Activated CD8-positive, alpha-beta memory T cell treated with anti-CD3 and anti-CD28 coated beads, Interleukin-2, amount 10 ng/mL, durations not matched to agents 7 days and 5 days (primary cell): ENCODE measurements at regions not wholly inside any gene's neighbourhood (a gene's known extent, or its start where the extent isn't known, plus 50 kb on each side); places are given as distances from the start of the nearest gene placed in this dataset.
"Not testable (repeated sequence)": the region's sequence is repeated elsewhere in the genome, so short reads cannot be mapped to it uniquely, and the experiment has no call there.

Source experiments
- ATAC-seq: fragments of 150-1000 bp; cut with Tn5 transposase; one replicate; pipeline ENCODE4 v1.10.0; 2021; ENCODE audit warnings: moderate library complexity
- CTCF ChIA-PET: fragments of 350-600 bp; sonication (Branson Sonifier 250); formaldehyde crosslinking; loops from one replicate; lab custom pipeline; 2021; ENCODE audit warnings: antibody characterized with exemption; lab: Charles Lee
- DNase-seq: peaks from one replicate; pipeline ENCODE4 v3.0.0-alpha.2; 2020
- H3K27ac Mint-ChIP-seq: one replicate; pipeline ENCODE4 v1.8.0; 2021; ENCODE audit warnings: mild to moderate bottlenecking, mixed read lengths
- H3K27me3 Mint-ChIP-seq: one replicate; pipeline ENCODE4 v1.8.0; 2021; ENCODE audit warnings: mixed read lengths
- H3K36me3 Mint-ChIP-seq: one replicate; pipeline ENCODE4 v1.8.0; 2021; ENCODE audit warnings: mild to moderate bottlenecking, mixed read lengths
- H3K4me1 Mint-ChIP-seq: one replicate; pipeline ENCODE4 v1.8.0; 2021; ENCODE audit warnings: mixed read lengths
- H3K4me3 Mint-ChIP-seq: one replicate; pipeline ENCODE4 v1.8.0; 2021; ENCODE audit warnings: mild to moderate bottlenecking, moderate library complexity, mixed read lengths
- H3K9me3 Mint-ChIP-seq: one replicate; pipeline ENCODE4 v1.8.0; 2022; ENCODE audit warnings: low read depth, mixed read lengths

DNA sequence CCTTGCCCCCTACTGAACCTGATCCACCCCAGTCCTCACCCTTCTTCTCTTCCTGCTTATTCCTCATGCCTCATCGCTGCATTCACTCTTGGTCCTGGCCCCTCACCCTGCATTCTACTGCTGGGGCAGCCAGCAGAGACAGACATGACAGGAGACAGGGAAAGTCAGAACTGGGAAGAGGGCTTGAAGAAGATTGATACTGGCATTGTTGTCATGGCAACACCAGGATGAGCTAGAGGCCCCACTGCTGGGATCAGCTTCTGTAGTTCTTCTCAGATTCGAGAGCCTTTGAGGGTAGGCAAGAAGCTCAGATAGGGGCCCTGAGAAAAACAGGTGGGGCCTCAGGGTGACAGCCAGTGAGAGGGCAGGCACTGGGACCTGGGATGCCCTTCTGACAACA lies 264.3 kb downstream of the MIAT start:
- CTCF ChIA-PET = interaction anchor here (0.7 kb wide), 1 partner anchor 661 kb away, joined by 3 read pairs; no protein-coding TSS in a partner anchor
- no peaks in the 10 kb centered on the region for H3K36me3 Mint-ChIP-seq
- H3K4me3 Mint-ChIP-seq = no peak overlapping the region
- no peaks in the 10 kb centered on the region for H3K4me1 Mint-ChIP-seq
- ATAC-seq (no peak), DNase-seq (no peak)
- H3K27me3 Mint-ChIP-seq = peaks cover 3% of the 10 kb centered on the region
- H3K9me3 Mint-ChIP-seq = no peaks in the 10 kb centered on the region
- no peak overlapping the region for H3K27ac Mint-ChIP-seq

DNA sequence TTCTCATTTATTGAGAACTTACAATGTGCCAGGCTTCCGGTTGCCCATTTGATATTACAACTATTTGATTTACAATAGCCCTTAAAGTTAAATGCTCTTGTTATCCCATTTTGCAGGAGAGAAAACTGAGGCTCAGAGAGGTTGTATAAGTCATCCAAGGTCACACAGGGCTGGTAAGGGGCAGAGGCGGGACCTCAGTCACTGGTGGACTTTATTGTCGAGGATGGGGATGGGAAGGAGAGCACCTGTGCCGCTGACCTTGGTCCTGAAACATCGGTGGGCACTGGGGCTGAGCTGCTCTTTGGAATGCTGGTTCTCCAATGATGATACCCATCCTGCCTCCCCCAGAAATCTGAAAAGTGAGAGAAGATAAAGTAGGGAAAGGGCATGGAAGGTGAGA lies 265.4 kb downstream of the MIAT start:
- no peaks in the 10 kb centered on the region for H3K36me3 Mint-ChIP-seq
- ATAC-seq = no peak
- H3K4me3 Mint-ChIP-seq = no peak overlapping the region
- H3K27ac Mint-ChIP-seq = no peak overlapping the region
- CTCF ChIA-PET = no interaction called here
- no peaks in the 10 kb centered on the region for H3K4me1 Mint-ChIP-seq
- H3K27me3 Mint-ChIP-seq = no peaks in the 10 kb centered on the region
- H3K9me3 Mint-ChIP-seq = no peaks in the 10 kb centered on the region
- DNase-seq = no peak

DNA sequence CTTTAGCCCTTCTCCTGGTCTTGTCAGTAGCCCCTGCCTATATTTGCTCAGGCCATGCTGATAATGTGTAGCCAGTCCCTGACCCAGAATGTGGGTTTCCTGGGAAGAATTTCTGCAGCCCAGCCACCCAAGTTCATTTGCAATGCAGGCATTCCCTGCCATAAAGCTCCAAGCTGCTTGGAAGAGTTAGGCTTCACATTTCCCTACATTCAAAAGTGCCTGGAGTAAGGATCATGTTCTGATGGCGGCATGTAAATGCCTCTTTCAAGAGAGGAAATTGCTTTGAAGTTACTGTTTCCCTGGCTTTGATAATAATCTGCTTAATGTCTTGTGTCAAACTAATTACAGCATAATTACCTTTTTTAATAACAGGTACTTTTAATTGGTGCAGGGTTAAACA lies 266.1 kb downstream of the MIAT start:
- no peak for DNase-seq
- Mint-ChIP-seq H3K27ac (no peak overlapping the region), H3K27me3 (no peaks in the 10 kb centered on the region), H3K9me3 (no peaks in the 10 kb centered on the region), H3K4me1 (no peaks in the 10 kb centered on the region), H3K36me3 (no peaks in the 10 kb centered on the region), H3K4me3 (no peak overlapping the region)
- CTCF ChIA-PET = no interaction called here
- no peak for ATAC-seq

DNA sequence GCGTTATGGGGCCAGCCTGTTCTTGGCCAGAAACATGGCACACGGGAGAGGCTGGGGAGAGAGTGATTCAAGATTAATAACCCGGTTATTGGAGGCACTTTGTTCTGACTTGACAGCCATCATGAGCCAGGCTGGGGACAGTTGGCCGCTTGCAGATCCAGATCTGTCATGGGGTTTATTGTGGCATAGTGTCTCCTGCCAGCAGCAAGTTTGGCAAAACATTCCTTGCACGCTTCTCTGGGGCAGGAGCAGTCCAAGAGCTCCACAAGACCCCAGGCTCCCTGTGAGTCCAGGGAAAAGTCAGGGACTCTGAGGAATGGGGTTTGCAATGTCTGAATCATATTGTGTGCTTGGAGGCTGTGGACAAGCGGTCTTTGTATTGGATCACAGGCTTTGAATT lies 270.4 kb downstream of the MIAT start:
- CTCF ChIA-PET = no interaction called here
- Mint-ChIP-seq H3K27ac (no peak overlapping the region), H3K36me3 (no peaks in the 10 kb centered on the region)

DNA sequence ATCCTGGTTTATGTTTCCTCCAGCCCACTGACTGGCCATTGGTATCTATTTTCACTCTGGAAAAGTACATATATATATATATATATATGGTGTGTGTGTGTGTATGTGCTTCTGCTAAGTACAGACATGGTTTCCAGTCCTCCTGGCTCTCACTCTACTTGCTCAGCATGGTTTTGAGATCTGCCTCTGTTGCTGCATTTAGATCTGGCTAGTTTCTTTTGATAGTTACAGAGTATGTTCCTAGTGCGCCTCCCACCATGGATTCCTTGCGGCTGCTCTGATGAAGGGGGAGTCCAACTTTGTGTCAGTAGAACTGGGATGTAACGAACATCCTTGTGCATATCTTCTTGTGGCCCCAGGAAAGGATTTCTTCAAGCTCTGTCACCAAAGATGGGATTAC lies 274.1 kb downstream of the MIAT start:
- peaks cover 2% of the 10 kb centered on the region for H3K27me3 Mint-ChIP-seq
- CTCF ChIA-PET = no interaction called here
- no peaks in the 10 kb centered on the region for H3K4me1 Mint-ChIP-seq
- peaks cover 2% of the 10 kb centered on the region for H3K9me3 Mint-ChIP-seq
- no peaks in the 10 kb centered on the region for H3K36me3 Mint-ChIP-seq
- no peak overlapping the region for H3K4me3 Mint-ChIP-seq
- no peak overlapping the region for H3K27ac Mint-ChIP-seq
- no peak for DNase-seq
- ATAC-seq = no peak

More for the DNA sequence above, 270.4 kb downstream of the MIAT start:
- H3K4me1 Mint-ChIP-seq = no peaks in the 10 kb centered on the region
- DNase-seq (no peak), ATAC-seq (no peak)
- H3K27me3 Mint-ChIP-seq = peaks cover 2% of the 10 kb centered on the region
- H3K4me3 Mint-ChIP-seq = no peak overlapping the region
- no peaks in the 10 kb centered on the region for H3K9me3 Mint-ChIP-seq

DNA sequence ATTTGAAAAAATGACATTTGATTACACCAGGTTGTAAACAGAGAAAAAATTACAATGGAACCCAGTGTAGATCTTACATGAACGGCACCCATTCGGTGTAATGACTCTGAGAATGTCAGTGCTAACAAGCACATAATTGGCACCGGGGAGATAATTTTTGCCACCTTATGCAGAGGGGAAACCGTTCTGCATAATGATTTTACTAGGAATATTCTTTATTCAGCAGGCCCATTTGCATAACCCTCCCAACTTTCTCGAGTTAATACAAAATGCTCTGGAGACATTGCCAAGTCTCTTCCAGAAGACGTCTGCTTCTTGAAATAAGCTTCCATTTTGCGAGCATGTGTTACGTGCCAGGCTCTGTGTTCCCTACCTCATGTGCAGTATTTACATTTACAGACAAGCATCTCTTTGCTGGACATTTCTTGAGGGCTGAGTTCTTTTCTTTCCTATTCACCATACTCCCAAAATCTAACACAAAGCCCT lies 275.8 kb downstream of the MIAT start:
- H3K4me1 Mint-ChIP-seq = no peaks in the 10 kb centered on the region
- no peak overlapping the region for H3K27ac Mint-ChIP-seq
- H3K4me3 Mint-ChIP-seq = no peak overlapping the region
- peaks cover 2% of the 10 kb centered on the region for H3K36me3 Mint-ChIP-seq
- no peak for ATAC-seq
- CTCF ChIA-PET = no interaction called here
- no peak for DNase-seq
- H3K27me3 Mint-ChIP-seq = peaks cover 2% of the 10 kb centered on the region
- H3K9me3 Mint-ChIP-seq = peaks cover 6% of the 10 kb centered on the region

DNA sequence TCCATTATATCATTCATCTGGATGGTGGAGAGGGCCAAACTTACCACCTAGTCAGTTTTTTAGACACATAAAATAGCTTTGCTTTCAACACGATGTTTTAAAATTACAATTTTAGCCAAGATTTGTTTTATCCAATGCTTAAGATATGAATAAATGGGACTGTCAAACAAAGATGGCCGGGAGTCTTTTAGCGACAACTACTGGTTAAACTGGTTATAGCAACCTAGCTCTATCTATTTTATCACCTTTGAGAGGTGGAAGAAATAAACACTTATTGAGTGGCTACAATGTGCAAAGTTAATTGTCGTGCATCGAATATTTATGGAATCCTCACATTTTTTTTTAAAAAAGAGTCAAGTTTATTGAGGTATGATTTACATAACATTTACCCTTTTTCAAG lies 279.8 kb downstream of the MIAT start:
- Mint-ChIP-seq H3K27me3 (no peaks in the 10 kb centered on the region), H3K4me1 (no peaks in the 10 kb centered on the region), H3K9me3 (peaks cover 6% of the 10 kb centered on the region), H3K36me3 (peaks cover 2% of the 10 kb centered on the region), H3K27ac (no peak overlapping the region), H3K4me3 (no peak overlapping the region)
- no peak for DNase-seq
- no peak for ATAC-seq
- CTCF ChIA-PET = no interaction called here

DNA sequence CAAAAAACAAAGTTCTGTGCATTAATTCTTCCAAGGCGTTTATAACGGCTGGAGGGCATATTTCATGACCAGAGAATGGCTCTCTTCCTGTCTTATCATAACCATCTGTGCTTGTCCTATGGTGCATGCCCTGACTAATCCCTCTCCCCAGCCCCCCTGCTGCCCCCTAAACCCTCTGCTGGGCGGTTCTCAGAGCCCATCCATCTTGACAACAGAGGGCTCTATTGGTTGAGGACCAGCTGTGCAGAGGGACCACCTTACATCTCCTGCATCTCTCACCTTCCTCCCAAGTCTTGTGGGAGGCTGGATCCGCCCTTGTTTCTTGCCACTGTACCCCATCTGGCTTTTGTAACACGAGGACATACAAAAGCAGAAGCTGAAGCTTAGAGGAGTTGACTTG lies 282.1 kb downstream of the MIAT start:
- no peak overlapping the region for H3K4me3 Mint-ChIP-seq
- H3K36me3 Mint-ChIP-seq = peaks cover 2% of the 10 kb centered on the region
- H3K27ac Mint-ChIP-seq = no peak overlapping the region
- H3K27me3 Mint-ChIP-seq = no peaks in the 10 kb centered on the region
- DNase-seq (no peak), ATAC-seq (no peak)
- H3K9me3 Mint-ChIP-seq = peaks cover 6% of the 10 kb centered on the region
- H3K4me1 Mint-ChIP-seq = no peaks in the 10 kb centered on the region
- CTCF ChIA-PET = no interaction called here

DNA sequence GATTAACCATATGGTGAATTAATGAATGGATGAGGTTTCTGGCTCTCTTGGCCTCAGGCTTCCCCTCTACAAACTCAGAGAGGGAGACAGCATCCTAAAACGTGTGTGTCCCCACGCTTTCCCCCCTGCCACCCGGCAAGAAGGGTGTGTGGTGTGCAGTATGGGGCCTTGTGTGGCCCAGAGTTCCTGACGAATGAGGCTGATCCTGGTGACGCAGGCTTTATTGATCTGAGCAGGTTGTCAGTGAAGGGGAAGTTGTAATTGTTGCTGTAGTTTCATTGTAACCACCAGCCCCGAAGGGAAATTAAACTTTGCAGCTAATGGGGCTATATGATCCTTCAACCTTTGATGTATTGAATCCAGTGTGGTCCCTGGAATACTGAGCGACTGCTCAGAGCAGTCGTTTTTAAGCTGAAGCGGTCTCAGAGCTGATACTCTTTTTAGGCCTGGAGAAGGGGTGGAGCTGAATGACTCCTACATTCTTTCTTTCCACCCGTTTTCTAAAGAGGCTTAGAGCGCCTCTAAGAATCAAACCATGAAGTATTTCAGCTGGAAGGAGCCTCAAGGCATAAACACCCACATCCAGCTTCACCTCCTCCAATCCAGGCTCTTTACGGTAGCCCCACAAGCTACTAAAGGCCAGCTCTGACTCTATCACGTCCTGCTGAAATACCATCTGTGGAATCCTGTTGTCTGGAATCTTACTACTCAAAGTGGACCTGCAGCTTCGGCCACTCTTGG lies 284.7 kb downstream of the MIAT start:
- CTCF ChIA-PET = no interaction called here
- H3K27ac Mint-ChIP-seq = no peak overlapping the region

DNA sequence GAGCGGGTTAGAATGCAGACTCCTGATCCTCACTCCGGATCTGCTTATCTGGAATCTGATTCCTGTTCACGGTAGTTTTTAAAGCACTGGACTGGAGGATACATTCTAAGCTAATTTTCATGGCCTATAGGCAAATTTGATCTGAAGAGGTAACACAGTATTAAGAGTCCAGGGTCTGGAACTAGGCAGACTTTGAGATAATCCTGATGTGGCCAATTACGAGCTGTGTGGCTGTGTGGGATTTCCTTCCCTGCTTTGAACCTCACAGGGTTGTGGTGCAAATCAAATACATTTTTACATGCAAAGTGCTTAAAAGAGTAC lies 285.2 kb downstream of the MIAT start:
- CTCF ChIA-PET = no interaction called here
- Mint-ChIP-seq H3K4me3 (no peak overlapping the region), H3K27ac (no peak overlapping the region), H3K4me1 (no peaks in the 10 kb centered on the region), H3K9me3 (peaks cover 2% of the 10 kb centered on the region), H3K27me3 (no peaks in the 10 kb centered on the region), H3K36me3 (peaks cover 2% of the 10 kb centered on the region)
- no peak for ATAC-seq
- DNase-seq = no peak

More for the DNA sequence above, 284.7 kb downstream of the MIAT start:
- DNase-seq = no peak
- peaks cover 3% of the 10 kb centered on the region for H3K9me3 Mint-ChIP-seq
- no peaks in the 10 kb centered on the region for H3K27me3 Mint-ChIP-seq
- ATAC-seq = no peak
- H3K4me1 Mint-ChIP-seq = no peaks in the 10 kb centered on the region
- H3K36me3 Mint-ChIP-seq = peaks cover 2% of the 10 kb centered on the region
- H3K4me3 Mint-ChIP-seq = no peak overlapping the region

DNA sequence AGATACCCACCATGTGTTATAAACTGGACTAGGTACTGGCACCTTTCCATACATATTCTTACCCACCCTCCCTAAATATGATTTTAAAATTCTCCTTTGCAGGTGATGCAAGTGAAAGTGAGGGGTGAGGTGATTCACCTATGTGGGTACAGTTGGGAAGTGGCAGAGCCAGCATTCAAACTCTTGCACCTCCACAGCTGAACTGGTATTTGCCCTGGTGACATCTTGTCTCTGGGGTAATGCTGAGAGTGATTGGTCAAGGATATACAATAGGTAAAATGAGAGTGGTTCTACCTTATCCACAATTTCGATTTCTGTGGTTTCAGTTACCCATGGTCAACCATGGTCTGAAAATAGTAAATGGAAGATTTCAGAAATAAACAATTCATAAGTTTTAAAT lies 288.2 kb downstream of the MIAT start:
- Mint-ChIP-seq H3K9me3 (no peaks in the 10 kb centered on the region), H3K27me3 (peaks cover 1% of the 10 kb centered on the region), H3K4me3 (no peak overlapping the region), H3K36me3 (no peaks in the 10 kb centered on the region), H3K4me1 (no peaks in the 10 kb centered on the region), H3K27ac (no peak overlapping the region)
- CTCF ChIA-PET = no interaction called here
- ATAC-seq (no peak), DNase-seq (no peak)

DNA sequence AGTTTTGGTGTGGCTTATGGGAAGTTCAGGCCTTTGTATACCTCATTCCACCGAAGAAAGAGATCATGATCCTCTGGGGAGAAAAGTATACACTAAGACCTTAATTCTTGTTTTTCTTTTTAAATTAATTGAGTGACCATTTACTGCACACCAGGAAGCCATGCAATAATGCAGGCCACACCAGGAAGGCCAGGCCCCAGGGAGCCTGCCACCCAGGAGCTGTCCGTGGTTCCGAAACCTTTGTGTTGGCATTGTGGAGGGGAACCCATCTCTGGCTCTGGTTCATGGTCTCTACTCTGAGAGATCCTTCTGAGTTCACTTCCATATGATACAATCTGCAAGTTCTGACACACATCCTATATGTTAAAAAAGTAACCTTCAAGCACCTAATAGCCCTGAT lies 291.8 kb downstream of the MIAT start:
- Mint-ChIP-seq H3K36me3 (no peaks in the 10 kb centered on the region), H3K4me3 (no peak overlapping the region), H3K9me3 (no peaks in the 10 kb centered on the region), H3K27ac (no peak overlapping the region), H3K4me1 (no peaks in the 10 kb centered on the region), H3K27me3 (peaks cover 34% of the 10 kb centered on the region)
- no peak for ATAC-seq
- CTCF ChIA-PET = no interaction called here
- DNase-seq = no peak

DNA sequence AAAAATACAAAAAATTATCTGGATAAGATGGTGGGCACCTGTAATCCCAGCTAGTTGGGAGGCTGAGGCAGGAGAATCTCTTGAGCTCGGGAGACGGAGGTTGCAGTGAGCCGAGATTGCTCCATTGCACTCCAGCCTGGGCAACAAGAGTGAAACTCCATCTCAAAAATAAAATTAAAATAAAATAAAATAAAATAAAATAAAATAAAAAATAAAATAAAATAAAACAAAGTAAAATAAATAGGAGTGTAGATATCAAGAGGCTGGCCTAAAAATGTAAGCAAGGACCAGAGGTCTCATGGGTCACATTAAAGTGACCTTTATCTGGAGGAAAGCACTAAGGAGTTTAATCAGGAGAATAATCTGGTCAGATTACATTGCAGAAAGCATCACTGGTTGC lies 293.8 kb downstream of the MIAT start:
- H3K36me3 Mint-ChIP-seq, H3K27ac Mint-ChIP-seq, H3K4me1 Mint-ChIP-seq, DNase-seq, H3K9me3 Mint-ChIP-seq, H3K4me3 Mint-ChIP-seq, ATAC-seq: not testable (repeated sequence)
- peaks cover 44% of the 10 kb centered on the region for H3K27me3 Mint-ChIP-seq
- CTCF ChIA-PET = interaction anchor here (0.5 kb wide), 1 partner anchor 587 kb away, joined by 3 read pairs; no protein-coding TSS in a partner anchor

DNA sequence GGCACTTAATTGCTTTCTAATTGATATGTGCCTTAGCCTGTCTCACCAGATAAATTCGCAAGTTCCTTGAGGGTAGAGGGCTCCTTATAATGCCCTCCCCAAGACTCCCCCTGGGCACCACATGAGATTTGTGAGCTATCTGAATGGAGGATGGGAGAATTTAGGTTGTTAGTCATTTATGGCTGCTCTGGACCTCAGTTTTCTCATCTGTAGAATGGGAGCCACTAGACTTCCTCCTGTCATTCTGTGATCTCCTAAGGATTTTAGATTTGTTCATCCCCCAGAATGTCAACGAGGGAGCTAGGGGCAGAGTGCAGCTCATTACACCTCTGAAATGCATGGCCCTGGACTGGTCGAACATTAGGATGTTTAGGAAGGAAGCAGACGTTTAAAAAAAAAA lies 294.6 kb downstream of the MIAT start:
- Mint-ChIP-seq H3K27me3 (peaks cover 52% of the 10 kb centered on the region), H3K9me3 (no peaks in the 10 kb centered on the region), H3K36me3 (no peaks in the 10 kb centered on the region), H3K27ac (no peak overlapping the region), H3K4me3 (no peak overlapping the region), H3K4me1 (no peaks in the 10 kb centered on the region)
- CTCF ChIA-PET = interaction anchor here (0.5 kb wide), 1 partner anchor 588 kb away, joined by 3 read pairs; no protein-coding TSS in a partner anchor
- ATAC-seq (no peak), DNase-seq (no peak)
